HL-60 (cell line): ENCODE measurements at regions not wholly inside any gene's neighbourhood (a gene's known extent, or its start where the extent isn't known, plus 50 kb on each side); places are given as distances from the start of the nearest gene placed in this dataset.
"Not testable (repeated sequence)": the region's sequence is repeated elsewhere in the genome, so short reads cannot be mapped to it uniquely, and the experiment has no call there.

Experiments
- DNase-seq, 2 experiments: peaks; one replicate each; pipeline ENCODE4 v3.0.0-alpha.2; 2010 to 2020; ENCODE audit warnings: low read depth in 1 of 2, low spot score in 1 of 2
- H3K27ac ChIP-seq: fragments of 250-450 bp; sonication (Bioruptor Pico); replicated peaks from 2 replicates; pipeline ENCODE4 v1.5.1; 2020; ENCODE audit warnings: mild to moderate bottlenecking, moderate library complexity
- H3K27me3 ChIP-seq: fragments of 250-450 bp; sonication (Bioruptor Pico); 2 replicates; pipeline ENCODE4 v1.5.1; 2021; ENCODE audit warnings: mild to moderate bottlenecking, moderate library complexity; ENCODE audit not compliant: insufficient read depth, poor library complexity, severe bottlenecking
- H3K4me3 ChIP-seq: replicated peaks from 2 replicates; pipeline ENCODE4 v1.5.1; 2011; ENCODE audit warnings: mild to moderate bottlenecking, control low read depth, low read length; ENCODE audit not compliant: insufficient read depth
- CTCF ChIP-seq: IDR thresholded peaks from one replicate; pipeline ENCODE4 v1.5.1; 2011; ENCODE audit warnings: low read length, control low read depth, inconsistent platforms; ENCODE audit not compliant: insufficient read depth
- GABPA ChIP-seq: IDR thresholded peaks from 2 replicates; pipeline ENCODE4 v1.6.1; 2012; ENCODE audit warnings: low read depth
- POLR2AphosphoS5 ChIP-seq: IDR thresholded peaks from 2 replicates; pipeline ENCODE4 v1.6.1; 2012; ENCODE audit warnings: low read depth
- REST ChIP-seq: IDR thresholded peaks from 2 replicates; pipeline ENCODE4 v1.6.1; 2012; ENCODE audit warnings: low read depth; ENCODE audit not compliant: insufficient replicate concordance
- SPI1 ChIP-seq: IDR thresholded peaks from 2 replicates; pipeline ENCODE4 v1.6.1; 2012; ENCODE audit warnings: low read depth, mild to moderate bottlenecking, borderline replicate concordance

- H3K27ac ChIP-seq, DNase-seq, H3K4me3 ChIP-seq, H3K27me3 ChIP-seq: not testable (repeated sequence)
These were observed 159.2 kb downstream of the LAT start for GRCh38 chr16:29143739-29144668.

- H3K27ac ChIP-seq, H3K4me3 ChIP-seq, H3K27me3 ChIP-seq, DNase-seq: not testable (repeated sequence)
These were observed 157.7 kb downstream of the LAT start for GRCh38 chr16:29142506-29142905.

GRCh38 chr16:29141586-29142324 is 156.9 kb downstream of the LAT start:
- no peak overlapping the region for H3K27ac ChIP-seq
- H3K27me3 ChIP-seq, result no peaks in the 10 kb centered on the region
- TF ChIP-seq POLR2AphosphoS5 (no peak), GABPA (no peak), CTCF (no peak), REST (no peak), SPI1 (no peak)
- DNase-seq, result no peak
- no peak overlapping the region for H3K4me3 ChIP-seq

GRCh38 chr16:29141121-29141520 is 156.3 kb downstream of the LAT start:
- not testable (repeated sequence) for H3K27ac ChIP-seq, H3K4me3 ChIP-seq, H3K27me3 ChIP-seq, DNase-seq

- H3K27me3 ChIP-seq, H3K27ac ChIP-seq, DNase-seq, H3K4me3 ChIP-seq: not testable (repeated sequence)
These were observed 155.3 kb downstream of the LAT start for GRCh38 chr16:29139901-29140855.

- Histone ChIP-seq H3K27ac (no peak overlapping the region), H3K27me3 (no peaks in the 10 kb centered on the region), H3K4me3 (no peak overlapping the region)
- no peak for TF ChIP-seq CTCF
- no peak for TF ChIP-seq REST
- TF ChIP-seq POLR2AphosphoS5, result no peak
- no peak for TF ChIP-seq GABPA
- TF ChIP-seq SPI1, result no peak
- DNase-seq, result no peak
These were observed 154.5 kb downstream of the LAT start for GRCh38 chr16:29139261-29139802.

- not testable (repeated sequence) for DNase-seq, H3K4me3 ChIP-seq, H3K27ac ChIP-seq, H3K27me3 ChIP-seq
These were observed 153.8 kb downstream of the LAT start for GRCh38 chr16:29138698-29139097.
